DND-41 (cell line): ENCODE measurements at regions not wholly inside any gene's neighbourhood (a gene's known extent, or its start where the extent isn't known, plus 50 kb on each side); places are given as distances from the start of the nearest gene placed in this dataset.
"Not testable (repeated sequence)": the region's sequence is repeated elsewhere in the genome, so short reads cannot be mapped to it uniquely, and the experiment has no call there.

ENCODE experiments used
- ATAC-seq: fragments of 200-7000 bp; cut with Tn5 transposase; 3 replicates; pipeline ENCODE4 v1.9.1; 2021; ENCODE audit warnings: low read depth; ENCODE audit not compliant: insufficient read depth
- DNase-seq: peaks from one replicate; pipeline ENCODE4 v3.0.0-alpha.2; 2020
- H2AFZ ChIP-seq: 2 replicates; pipeline ENCODE4 v1.6.0; 2012; ENCODE audit warnings: low read depth, low read length
- H3K27ac ChIP-seq: 2 replicates; pipeline ENCODE4 v1.5.1; 2012; ENCODE audit warnings: low read length, inconsistent platforms
- H3K27me3 ChIP-seq: fragments of 200-600 bp; sonication (generic); 2 replicates; pipeline ENCODE4 v1.6.0; 2012; ENCODE audit warnings: low read length, mild to moderate bottlenecking, inconsistent platforms; ENCODE audit not compliant: insufficient read depth, poor library complexity
- H3K36me3 ChIP-seq: 2 replicates; pipeline ENCODE4 v1.5.1; 2012; ENCODE audit warnings: low read length, inconsistent platforms; ENCODE audit not compliant: insufficient read depth
- H3K4me1 ChIP-seq: 2 replicates; pipeline ENCODE4 v1.5.1; 2012; ENCODE audit warnings: mild to moderate bottlenecking, low read length; ENCODE audit not compliant: insufficient read depth
- H3K4me2 ChIP-seq: 2 replicates; pipeline ENCODE4 v1.6.0; 2012; ENCODE audit warnings: mild to moderate bottlenecking, moderate library complexity, low read length, inconsistent platforms; ENCODE audit not compliant: insufficient read depth
- H3K4me3 ChIP-seq, 2 experiments: fragments of 200-600 bp in 1 of 2; shearing (Covaris generic) in 1 of 2; 2 replicates each; pipeline ENCODE4 v1.5.1; 2012 to 2016; ENCODE audit warnings: inconsistent platforms in 2 of 2, low read length in 2 of 2, mild to moderate bottlenecking in 2 of 2, low read depth in 1 of 2, moderate library complexity in 1 of 2
- H3K79me2 ChIP-seq: 2 replicates; pipeline ENCODE4 v1.6.0; 2012; ENCODE audit warnings: low read length, inconsistent platforms; ENCODE audit not compliant: insufficient read depth
- H3K9ac ChIP-seq: 2 replicates; pipeline ENCODE4 v1.6.0; 2012; ENCODE audit warnings: low read depth, mild to moderate bottlenecking, inconsistent platforms, low read length, moderate library complexity
- H3K9me3 ChIP-seq: 2 replicates; pipeline ENCODE4 v1.5.1; 2012; ENCODE audit warnings: low read length, moderate library complexity, mild to moderate bottlenecking, inconsistent platforms; ENCODE audit not compliant: insufficient read depth, severe bottlenecking
- H4K20me1 ChIP-seq: 2 replicates; pipeline ENCODE4 v1.6.0; 2012; ENCODE audit warnings: low read length; ENCODE audit not compliant: insufficient read depth
- EZH2 ChIP-seq: IDR thresholded peaks from 3 replicates; pipeline ENCODE4 v1.6.1; 2012; ENCODE audit warnings: borderline replicate concordance, low read depth, mild to moderate bottlenecking, moderate library complexity, low read length, inconsistent platforms; ENCODE audit not compliant: severe bottlenecking
- TF ChIP-seq, protein P1 (sequence below): IDR thresholded peaks from 2 replicates; pipeline ENCODE4 v1.5.1; 2012; ENCODE audit warnings: borderline replicate concordance, low read length, moderate library complexity, mild to moderate bottlenecking; ENCODE audit not compliant: poor library complexity, severe bottlenecking; ENCODE audit errors: extremely low read depth

- H3K36me3 ChIP-seq = no peaks in the 10 kb centered on the region
Measured at GRCh38 chr2:150120326-150120955, 367.0 kb downstream of the RND3 start.

GRCh38 chr2:150119819-150120218 lies 367.6 kb downstream of the RND3 start:
- Histone ChIP-seq H3K79me2 (no peaks in the 10 kb centered on the region), H3K4me2 (no peak overlapping the region), H3K9ac (no peak overlapping the region), H3K36me3 (no peaks in the 10 kb centered on the region), H3K9me3 (no peaks in the 10 kb centered on the region), H4K20me1 (no peaks in the 10 kb centered on the region), H2AFZ (no peak overlapping the region), H3K27me3 (no peaks in the 10 kb centered on the region), H3K4me1 (no peaks in the 10 kb centered on the region), H3K27ac (no peak overlapping the region), H3K4me3 (no peak overlapping the region)
- TF ChIP-seq, protein P1, sequence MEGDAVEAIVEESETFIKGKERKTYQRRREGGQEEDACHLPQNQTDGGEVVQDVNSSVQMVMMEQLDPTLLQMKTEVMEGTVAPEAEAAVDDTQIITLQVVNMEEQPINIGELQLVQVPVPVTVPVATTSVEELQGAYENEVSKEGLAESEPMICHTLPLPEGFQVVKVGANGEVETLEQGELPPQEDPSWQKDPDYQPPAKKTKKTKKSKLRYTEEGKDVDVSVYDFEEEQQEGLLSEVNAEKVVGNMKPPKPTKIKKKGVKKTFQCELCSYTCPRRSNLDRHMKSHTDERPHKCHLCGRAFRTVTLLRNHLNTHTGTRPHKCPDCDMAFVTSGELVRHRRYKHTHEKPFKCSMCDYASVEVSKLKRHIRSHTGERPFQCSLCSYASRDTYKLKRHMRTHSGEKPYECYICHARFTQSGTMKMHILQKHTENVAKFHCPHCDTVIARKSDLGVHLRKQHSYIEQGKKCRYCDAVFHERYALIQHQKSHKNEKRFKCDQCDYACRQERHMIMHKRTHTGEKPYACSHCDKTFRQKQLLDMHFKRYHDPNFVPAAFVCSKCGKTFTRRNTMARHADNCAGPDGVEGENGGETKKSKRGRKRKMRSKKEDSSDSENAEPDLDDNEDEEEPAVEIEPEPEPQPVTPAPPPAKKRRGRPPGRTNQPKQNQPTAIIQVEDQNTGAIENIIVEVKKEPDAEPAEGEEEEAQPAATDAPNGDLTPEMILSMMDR = no peak
- TF ChIP-seq EZH2 = no peak
- DNase-seq = no peak
- no peak for ATAC-seq

More at GRCh38 chr2:150120326-150120955, 367.0 kb downstream of the RND3 start:
- no peaks in the 10 kb centered on the region for H3K4me1 ChIP-seq
- ATAC-seq (no peak), DNase-seq (no peak)
- no peak overlapping the region for H3K27ac ChIP-seq
- no peak overlapping the region for H3K4me2 ChIP-seq
- no peak overlapping the region for H2AFZ ChIP-seq
- no peaks in the 10 kb centered on the region for H3K9me3 ChIP-seq
- H3K4me3 ChIP-seq = no peak overlapping the region
- no peak for TF ChIP-seq EZH2
- TF ChIP-seq, protein P1 = no peak
- H4K20me1 ChIP-seq = no peaks in the 10 kb centered on the region
- H3K9ac ChIP-seq = no peak overlapping the region
- no peaks in the 10 kb centered on the region for H3K27me3 ChIP-seq
- H3K79me2 ChIP-seq = no peaks in the 10 kb centered on the region

DNA sequence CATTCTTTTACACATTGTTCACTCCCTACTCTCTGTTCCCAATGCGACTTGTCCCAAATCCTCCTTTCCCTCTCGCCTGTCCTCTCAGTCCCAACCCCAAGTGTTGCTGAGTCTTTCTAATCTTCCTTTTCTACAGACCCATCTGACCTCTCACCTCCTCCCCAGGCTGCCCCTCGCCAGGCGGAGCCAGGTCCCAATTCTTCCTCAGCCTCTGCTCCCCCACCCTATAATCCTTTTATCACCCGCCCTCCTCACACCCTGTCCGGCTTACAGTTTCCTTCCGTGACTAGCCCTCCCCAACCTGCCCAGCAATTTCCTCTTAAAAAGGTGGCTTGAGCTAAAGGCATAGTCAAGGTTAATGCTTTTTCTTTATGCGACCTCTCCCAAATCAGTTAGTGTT lies 373.4 kb downstream of the RND3 start:
- not testable (repeated sequence) for H3K9me3 ChIP-seq, H3K79me2 ChIP-seq, H3K9ac ChIP-seq, H3K4me2 ChIP-seq, H3K36me3 ChIP-seq, H3K27me3 ChIP-seq, DNase-seq, H3K27ac ChIP-seq, ATAC-seq, H3K4me1 ChIP-seq, H3K4me3 ChIP-seq, H4K20me1 ChIP-seq, H2AFZ ChIP-seq

GRCh38 chr2:150110548-150110947 lies 376.9 kb downstream of the RND3 start:
- no peak for ATAC-seq
- no peak for DNase-seq

More at GRCh38 chr2:150110548-150110947, 376.9 kb downstream of the RND3 start:
- Histone ChIP-seq H3K27me3 (no peaks in the 10 kb centered on the region), H3K27ac (no peak overlapping the region), H3K4me1 (peaks cover 5% of the 10 kb centered on the region), H2AFZ (no peak overlapping the region), H3K4me3 (no peak overlapping the region), H4K20me1 (no peaks in the 10 kb centered on the region), H3K9ac (no peak overlapping the region), H3K36me3 (no peaks in the 10 kb centered on the region), H3K9me3 (no peaks in the 10 kb centered on the region), H3K79me2 (no peaks in the 10 kb centered on the region), H3K4me2 (no peak overlapping the region)
- TF ChIP-seq EZH2 = no peak
- TF ChIP-seq, protein P1 = no peak
